OCI-LY7 (cell line): ENCODE measurements at regions not wholly inside any gene's neighbourhood (a gene's known extent, or its start where the extent isn't known, plus 50 kb on each side); places are given as distances from the start of the nearest gene placed in this dataset.

Experiments
- EZH2phosphoT487 ChIP-seq: fragments of 200-600 bp; sonication (generic); IDR thresholded peaks from 2 replicates; pipeline ENCODE4 v1.6.1; 2018; ENCODE audit warnings: low read depth, borderline replicate concordance, mild to moderate bottlenecking, mixed run types, antibody characterized with exemption, low read length, moderate library complexity, mixed read lengths
- TF ChIP-seq, protein P1 (sequence below): fragments of 200-600 bp; sonication (generic); conservative IDR thresholded peaks from 2 replicates; pipeline ENCODE4 v1.5.1; 2014; ENCODE audit warnings: mild to moderate bottlenecking, antibody characterized with exemption, low read length, moderate library complexity, mixed read lengths

DNA sequence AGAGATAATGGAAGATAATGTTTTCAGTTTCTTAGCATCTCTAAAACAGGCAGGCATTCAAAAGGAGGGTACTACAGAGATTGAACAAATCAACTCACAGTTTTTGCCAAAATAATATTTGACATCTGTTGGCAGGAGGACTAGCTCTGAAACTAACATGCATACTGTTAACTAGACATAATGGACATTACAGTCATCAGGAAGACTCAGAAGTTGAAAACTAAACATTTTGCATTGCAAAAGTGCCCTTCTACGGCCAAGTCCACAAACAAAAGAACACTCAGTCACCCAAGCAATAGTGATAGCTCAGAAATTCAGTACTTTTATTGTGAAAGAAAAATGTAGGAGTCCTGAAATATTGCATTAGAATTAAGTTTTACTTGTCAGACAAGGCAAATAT is 399.0 kb downstream of the HGF start:
- TF ChIP-seq, protein P1, sequence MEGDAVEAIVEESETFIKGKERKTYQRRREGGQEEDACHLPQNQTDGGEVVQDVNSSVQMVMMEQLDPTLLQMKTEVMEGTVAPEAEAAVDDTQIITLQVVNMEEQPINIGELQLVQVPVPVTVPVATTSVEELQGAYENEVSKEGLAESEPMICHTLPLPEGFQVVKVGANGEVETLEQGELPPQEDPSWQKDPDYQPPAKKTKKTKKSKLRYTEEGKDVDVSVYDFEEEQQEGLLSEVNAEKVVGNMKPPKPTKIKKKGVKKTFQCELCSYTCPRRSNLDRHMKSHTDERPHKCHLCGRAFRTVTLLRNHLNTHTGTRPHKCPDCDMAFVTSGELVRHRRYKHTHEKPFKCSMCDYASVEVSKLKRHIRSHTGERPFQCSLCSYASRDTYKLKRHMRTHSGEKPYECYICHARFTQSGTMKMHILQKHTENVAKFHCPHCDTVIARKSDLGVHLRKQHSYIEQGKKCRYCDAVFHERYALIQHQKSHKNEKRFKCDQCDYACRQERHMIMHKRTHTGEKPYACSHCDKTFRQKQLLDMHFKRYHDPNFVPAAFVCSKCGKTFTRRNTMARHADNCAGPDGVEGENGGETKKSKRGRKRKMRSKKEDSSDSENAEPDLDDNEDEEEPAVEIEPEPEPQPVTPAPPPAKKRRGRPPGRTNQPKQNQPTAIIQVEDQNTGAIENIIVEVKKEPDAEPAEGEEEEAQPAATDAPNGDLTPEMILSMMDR = no peak
- no peak for TF ChIP-seq EZH2phosphoT487
